ENCODE measurements at regions not wholly inside any gene's neighbourhood (a gene's known extent, or its start where the extent isn't known, plus 50 kb on each side); places are given as distances from the start of the nearest gene placed in this dataset.

DNA sequence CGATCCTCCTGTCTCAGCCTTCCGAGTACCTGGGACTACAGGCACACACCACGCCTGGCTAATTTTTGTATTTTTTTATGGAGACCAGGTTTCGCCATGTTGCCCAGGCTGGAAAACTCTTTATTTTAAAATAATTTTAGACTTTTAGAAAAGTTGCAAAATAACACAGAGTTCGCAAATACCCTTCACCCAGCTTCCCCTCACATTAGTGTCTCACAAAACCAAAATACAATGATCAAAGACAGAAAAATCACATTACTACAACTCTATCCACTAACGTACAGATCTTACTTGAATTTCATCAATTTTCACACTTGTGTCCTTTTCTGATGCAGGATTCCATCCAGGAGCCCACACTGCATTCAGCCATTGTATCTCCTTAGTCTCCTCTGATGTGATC is 58.8 kb upstream of the ERRFI1 start:
- DNase-seq (ENCODE audit: low spot score): no peak

DNA sequence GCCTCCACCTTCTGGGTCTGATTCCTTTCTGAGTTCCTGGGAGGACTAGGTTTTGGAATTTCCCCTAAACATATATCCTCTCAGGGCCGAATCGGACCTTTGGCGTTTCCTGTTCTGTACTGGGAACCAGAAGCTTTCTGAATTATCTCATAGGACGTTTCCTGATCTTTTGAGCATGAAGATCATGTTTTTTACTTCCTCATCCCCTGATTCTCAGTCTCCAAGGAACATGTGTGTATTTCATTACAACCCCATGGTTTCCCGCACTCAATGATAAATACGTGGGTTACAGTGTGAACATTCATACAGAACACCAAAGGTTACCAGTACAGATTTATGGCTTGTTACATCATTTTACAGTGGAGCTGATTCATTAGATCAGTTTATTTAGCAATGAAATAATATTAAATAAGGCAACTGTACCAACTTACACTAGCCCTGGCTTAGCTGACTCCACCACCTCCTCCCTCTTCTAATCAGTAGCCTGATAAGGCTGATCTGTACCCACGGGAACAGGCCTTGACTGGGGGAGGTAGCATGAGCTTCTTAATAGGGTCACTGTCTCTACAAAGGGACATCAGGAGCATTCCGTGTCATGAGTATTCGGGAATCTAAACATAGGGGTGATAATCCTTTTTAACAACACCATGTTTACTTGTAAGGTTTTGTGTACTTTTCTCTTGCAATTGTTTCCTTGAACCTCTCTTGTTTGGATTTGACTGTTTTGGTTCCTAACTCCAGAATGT is 57.8 kb upstream of the ERRFI1 start:
- DNase-seq (ENCODE audit: low spot score): no peak

DNA sequence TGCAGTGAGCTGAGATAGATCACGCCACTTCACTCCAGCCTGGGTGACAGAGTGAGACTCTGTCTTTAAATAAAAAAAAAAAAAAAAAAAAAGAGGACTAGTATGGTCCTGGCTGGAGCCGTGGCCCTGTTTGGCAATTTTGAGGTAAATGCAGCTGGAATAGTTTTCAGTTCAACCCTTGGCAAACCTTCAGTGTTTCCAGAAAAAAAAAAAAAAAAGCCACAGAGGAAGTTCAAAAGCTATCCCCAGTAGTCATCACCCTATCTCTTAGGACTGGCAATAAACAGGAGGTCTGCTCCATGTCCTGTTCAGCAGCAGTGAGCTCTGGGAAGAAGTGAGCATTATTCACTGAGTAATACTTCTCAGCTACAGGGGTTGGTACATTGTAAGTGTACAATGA is 56.8 kb upstream of the ERRFI1 start:
- DNase-seq (ENCODE audit: low spot score): no peak

GRCh38 chr1:8078176-8078671 is 52.1 kb upstream of the ERRFI1 start:
- DNase-seq (ENCODE audit: low spot score): no peak

- no peak for DNase-seq (ENCODE audit: low spot score)
Measured at GRCh38 chr1:8077602-8078001, 51.5 kb upstream of the ERRFI1 start.

GRCh38 chr1:8077120-8077573 is 51.0 kb upstream of the ERRFI1 start:
- DNase-seq (ENCODE audit: low spot score): no peak

- no peak for DNase-seq (ENCODE audit: low spot score)
Measured at GRCh38 chr1:8076176-8076575, 50.1 kb upstream of the ERRFI1 start.

All from CD4-positive, alpha-beta T cell treated with Interleukin-2 at 100 ng/mL for 4 hours (primary cell).